Trophoblast cell (in vitro differentiated cells and primary cell): ENCODE measurements at regions not wholly inside any gene's neighbourhood (a gene's known extent, or its start where the extent isn't known, plus 50 kb on each side); places are given as distances from the start of the nearest gene placed in this dataset.

Source experiments
- DNase-seq, 2 donors: peaks; one replicate each; pipeline ENCODE4 v3.0.0-alpha.2; 2016
- H2AFZ ChIP-seq: 2 replicates; pipeline ENCODE4 v1.6.1; 2013; ENCODE audit warnings: low read length, moderate library complexity, mild to moderate bottlenecking; ENCODE audit not compliant: insufficient read depth, poor library complexity
- H2AK5ac ChIP-seq: 2 replicates; pipeline ENCODE4 v1.6.1; 2013; ENCODE audit warnings: mild to moderate bottlenecking, low read length
- H2BK120ac ChIP-seq: 2 replicates; pipeline ENCODE4 v1.6.1; 2013; ENCODE audit warnings: low read length, mild to moderate bottlenecking, moderate library complexity; ENCODE audit not compliant: insufficient read depth, poor library complexity
- H2BK12ac ChIP-seq: 2 replicates; pipeline ENCODE4 v1.6.1; 2013; ENCODE audit warnings: mild to moderate bottlenecking, low read length, moderate library complexity
- H2BK5ac ChIP-seq: 2 replicates; pipeline ENCODE4 v1.6.1; 2013; ENCODE audit warnings: low read length, low read depth, moderate library complexity, mild to moderate bottlenecking; ENCODE audit not compliant: poor library complexity
- H3K14ac ChIP-seq: 2 replicates; pipeline ENCODE4 v1.6.1; 2013; ENCODE audit warnings: mild to moderate bottlenecking, low read length
- H3K18ac ChIP-seq: 2 replicates; pipeline ENCODE4 v1.6.1; 2013; ENCODE audit warnings: mild to moderate bottlenecking, low read length
- H3K23ac ChIP-seq: 2 replicates; pipeline ENCODE4 v1.6.1; 2013; ENCODE audit warnings: low read length
- H3K27ac ChIP-seq: 2 replicates; pipeline ENCODE4 v1.5.1; 2013; ENCODE audit warnings: low read depth, mild to moderate bottlenecking, inconsistent platforms, low read length, moderate library complexity
- H3K27me3 ChIP-seq: 2 replicates; pipeline ENCODE4 v1.6.1; 2013; ENCODE audit warnings: inconsistent platforms, mild to moderate bottlenecking, low read length, moderate library complexity; ENCODE audit not compliant: insufficient read depth
- H3K36me3 ChIP-seq, 2 experiments: 1 replicate in 1 of 2; 2 replicates in 1 of 2; pipeline ENCODE4 v1.6.1; 2013; ENCODE audit warnings: low read length in 2 of 2, mild to moderate bottlenecking in 2 of 2, moderate library complexity in 1 of 2; ENCODE audit not compliant: insufficient read depth in 2 of 2, control insufficient read depth in 1 of 2
- H3K4ac ChIP-seq: 2 replicates; pipeline ENCODE4 v1.6.1; 2013; ENCODE audit warnings: low read depth, mild to moderate bottlenecking, low read length, moderate library complexity
- H3K4me1 ChIP-seq, 2 experiments: 1 replicate in 1 of 2; 2 replicates in 1 of 2; pipeline ENCODE4 v1.6.1; 2013; ENCODE audit warnings: low read length in 2 of 2, mild to moderate bottlenecking in 2 of 2, moderate library complexity in 1 of 2; ENCODE audit not compliant: insufficient read depth in 2 of 2, control insufficient read depth in 1 of 2
- H3K4me2 ChIP-seq: 2 replicates; pipeline ENCODE4 v1.6.1; 2013; ENCODE audit warnings: inconsistent platforms, mild to moderate bottlenecking, low read length, moderate library complexity
- H3K4me3 ChIP-seq: 2 replicates; pipeline ENCODE4 v1.5.1; 2013; ENCODE audit warnings: mild to moderate bottlenecking, low read depth, low read length, inconsistent platforms
- H3K79me1 ChIP-seq: one replicate; pipeline ENCODE4 v1.6.1; 2013; ENCODE audit warnings: low read length
- H3K79me2 ChIP-seq: 2 replicates; pipeline ENCODE4 v1.6.1; 2013; ENCODE audit warnings: low read length, mild to moderate bottlenecking; ENCODE audit not compliant: control insufficient read depth, insufficient read depth, poor library complexity
- H3K9ac ChIP-seq: 2 replicates; pipeline ENCODE4 v1.6.1; 2013; ENCODE audit warnings: mild to moderate bottlenecking, low read length
- H3K9me3 ChIP-seq: 2 replicates; pipeline ENCODE4 v1.6.1; 2013; ENCODE audit warnings: low read depth, mild to moderate bottlenecking, control low read depth, inconsistent platforms, low read length; ENCODE audit not compliant: insufficient read depth
- H4K12ac ChIP-seq: 2 replicates; pipeline ENCODE4 v1.6.1; 2013; ENCODE audit warnings: low read depth, mild to moderate bottlenecking, low read length, moderate library complexity
- H4K8ac ChIP-seq: 2 replicates; pipeline ENCODE4 v1.6.1; 2013; ENCODE audit warnings: low read depth, mild to moderate bottlenecking, low read length, moderate library complexity
- H4K91ac ChIP-seq: one replicate; pipeline ENCODE4 v1.6.1; 2013; ENCODE audit warnings: low read depth, mild to moderate bottlenecking, low read length, moderate library complexity
- WGBS: extraction: QIAGEN DNeasy Blood & Tissue Kit; methylation state at CpG from one replicate; pipeline ENCODE4 v1.1.7; 2013; ENCODE audit warnings: missing lambda C conversion rate; ENCODE audit not compliant: insufficient read length, insufficient coverage; ENCODE audit errors: extremely low coverage; 5-methylcytosine and 5-hydroxymethylcytosine counted together

DNA sequence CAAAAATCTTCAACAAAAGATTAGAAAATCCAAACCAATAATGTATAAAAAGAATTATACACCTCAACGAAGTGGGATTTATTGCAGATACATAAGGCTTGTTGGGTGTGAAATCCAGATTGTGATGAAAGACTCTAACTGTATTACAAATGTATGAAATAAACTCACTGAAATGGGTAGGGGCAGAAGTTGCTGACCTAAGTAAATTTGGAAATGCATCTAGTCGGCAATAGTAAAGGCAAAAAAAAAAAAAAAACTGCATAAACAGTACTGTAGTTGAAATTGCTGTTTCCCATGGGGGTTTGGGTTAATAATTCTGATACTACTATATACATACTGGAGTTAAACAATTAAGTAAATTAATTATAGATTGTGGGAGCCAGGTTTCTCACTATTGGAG, 130.7 kb upstream of the MAGEB18 start:
- Histone ChIP-seq H2BK12ac (no peak overlapping the region), H3K14ac (no peak overlapping the region), H3K9ac (no peak overlapping the region), H2AFZ (no peak overlapping the region), H2BK120ac (no peak overlapping the region), H3K4me2 (no peak overlapping the region), H3K36me3 (no peaks in the 10 kb centered on the region), H4K8ac (no peak overlapping the region), H3K4me3 (no peak overlapping the region), H4K91ac (no peak overlapping the region), H4K12ac (no peak overlapping the region), H3K27me3 (no peaks in the 10 kb centered on the region), H3K4me1 (no peaks in the 10 kb centered on the region), H3K9me3 (no peaks in the 10 kb centered on the region), H3K79me1 (no peaks in the 10 kb centered on the region), H3K79me2 (no peaks in the 10 kb centered on the region), H3K18ac (no peak overlapping the region), H3K23ac (no peak overlapping the region), H3K27ac (no peak overlapping the region), H2AK5ac (no peak overlapping the region), H2BK5ac (no peak overlapping the region), H3K4ac (no peak overlapping the region)
- no CpG with 5 or more reads among the region's 2 CpGs for WGBS
- no peak for DNase-seq

DNA sequence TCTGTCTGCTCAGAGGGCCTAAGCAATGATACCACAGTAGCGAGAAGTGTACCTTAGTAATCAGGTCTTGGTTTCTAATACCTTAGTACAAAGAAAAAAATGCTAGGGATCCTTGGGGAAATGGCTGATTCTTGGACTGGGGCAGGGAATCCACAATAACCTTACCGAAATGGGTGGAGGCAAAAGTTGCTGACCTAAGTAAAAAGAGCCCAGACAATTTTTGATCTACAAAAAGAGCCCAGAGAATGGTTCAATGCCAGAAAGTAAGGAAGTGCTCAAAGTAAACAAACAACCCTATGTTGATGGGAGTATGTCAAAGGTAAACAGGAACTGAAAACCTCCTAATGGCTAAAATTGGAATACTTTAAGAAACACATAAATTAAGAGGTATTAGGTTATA, 130.1 kb upstream of the MAGEB18 start:
- no CpG with 5 or more reads among the region's 2 CpGs for WGBS

DNA sequence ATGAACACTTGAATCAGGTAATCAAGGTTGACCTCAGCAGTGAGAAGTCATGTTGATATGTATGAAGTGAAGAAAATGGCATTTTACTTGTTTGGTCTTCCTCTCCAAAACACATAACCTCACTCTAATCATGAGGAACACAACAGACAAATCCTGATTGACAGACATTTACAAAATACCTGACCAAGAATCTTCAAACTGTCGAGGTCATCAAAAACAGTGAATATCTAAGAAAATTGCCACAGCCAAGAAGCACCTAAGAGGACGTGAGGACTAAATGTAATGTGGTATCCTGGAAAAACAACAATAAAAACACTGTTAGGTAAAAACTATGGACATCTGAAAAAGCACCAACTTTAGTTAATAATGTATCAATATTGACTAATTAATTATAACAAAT, 129.5 kb upstream of the MAGEB18 start:
- no peak overlapping the region for H4K8ac ChIP-seq
- no peaks in the 10 kb centered on the region for H3K36me3 ChIP-seq
- H2BK120ac ChIP-seq, result no peak overlapping the region
- no peak for DNase-seq
- no peaks in the 10 kb centered on the region for H3K79me2 ChIP-seq
- no peaks in the 10 kb centered on the region for H3K4me1 ChIP-seq
- no peak overlapping the region for H3K14ac ChIP-seq
- H3K4ac ChIP-seq, result no peak overlapping the region
- no peak overlapping the region for H2BK12ac ChIP-seq
- H3K23ac ChIP-seq, result no peak overlapping the region
- no peak overlapping the region for H3K9ac ChIP-seq
- no peaks in the 10 kb centered on the region for H3K79me1 ChIP-seq
- H2BK5ac ChIP-seq, result no peak overlapping the region
- no peak overlapping the region for H2AK5ac ChIP-seq
- H3K18ac ChIP-seq, result no peak overlapping the region
- no peak overlapping the region for H3K27ac ChIP-seq
- H3K9me3 ChIP-seq, result no peaks in the 10 kb centered on the region
- no peak overlapping the region for H4K12ac ChIP-seq
- no peaks in the 10 kb centered on the region for H3K27me3 ChIP-seq
- no peak overlapping the region for H3K4me2 ChIP-seq
- no peak overlapping the region for H3K4me3 ChIP-seq
- no CpG with 5 or more reads among the region's 2 CpGs for WGBS
- no peak overlapping the region for H4K91ac ChIP-seq
- H2AFZ ChIP-seq, result no peak overlapping the region

More for the DNA sequence above, 130.1 kb upstream of the MAGEB18 start:
- Histone ChIP-seq H3K23ac (no peak overlapping the region), H3K27ac (no peak overlapping the region), H3K14ac (no peak overlapping the region), H2AK5ac (no peak overlapping the region), H3K36me3 (no peaks in the 10 kb centered on the region), H3K18ac (no peak overlapping the region), H4K91ac (no peak overlapping the region), H4K8ac (no peak overlapping the region), H3K4me1 (no peaks in the 10 kb centered on the region), H3K9ac (no peak overlapping the region), H4K12ac (no peak overlapping the region), H2BK120ac (no peak overlapping the region), H3K9me3 (no peaks in the 10 kb centered on the region), H3K27me3 (no peaks in the 10 kb centered on the region), H3K4ac (no peak overlapping the region), H2AFZ (no peak overlapping the region), H3K4me2 (no peak overlapping the region), H2BK5ac (no peak overlapping the region), H3K4me3 (no peak overlapping the region), H3K79me2 (no peaks in the 10 kb centered on the region), H3K79me1 (no peaks in the 10 kb centered on the region), H2BK12ac (no peak overlapping the region)
- no peak for DNase-seq

DNA sequence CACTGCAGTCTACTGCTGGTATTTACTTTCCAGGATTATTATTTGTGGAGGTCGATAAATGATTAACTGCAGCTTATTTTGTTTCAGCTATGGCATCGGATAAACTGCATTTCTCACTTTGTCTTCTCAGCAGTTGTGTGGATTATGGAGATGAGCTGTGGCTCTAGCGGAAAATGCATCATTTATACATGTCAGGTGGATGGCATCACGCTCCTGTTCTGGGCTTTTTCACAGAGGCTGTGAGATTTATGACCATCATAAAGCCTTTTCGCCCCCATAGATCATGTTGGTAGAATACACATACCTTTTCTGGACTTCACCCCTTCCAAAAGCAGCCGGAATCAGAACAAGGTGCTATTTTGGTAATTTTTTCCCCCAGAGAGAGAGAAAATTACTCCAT, 118.8 kb upstream of the MAGEB18 start:
- Histone ChIP-seq H4K12ac (no peak overlapping the region), H3K4me2 (no peak overlapping the region), H3K27me3 (no peaks in the 10 kb centered on the region), H2AFZ (no peak overlapping the region), H3K9ac (no peak overlapping the region), H3K18ac (no peak overlapping the region), H3K4me3 (no peak overlapping the region), H3K79me1 (no peaks in the 10 kb centered on the region), H3K36me3 (no peaks in the 10 kb centered on the region), H3K4me1 (no peaks in the 10 kb centered on the region), H2BK5ac (no peak overlapping the region), H3K79me2 (no peaks in the 10 kb centered on the region), H2AK5ac (no peak overlapping the region), H2BK12ac (no peak overlapping the region), H3K4ac (no peak overlapping the region), H3K14ac (no peak overlapping the region), H3K23ac (no peak overlapping the region), H4K8ac (no peak overlapping the region), H3K27ac (no peak overlapping the region), H4K91ac (no peak overlapping the region), H3K9me3 (no peaks in the 10 kb centered on the region), H2BK120ac (no peak overlapping the region)
- DNase-seq, result no peak
- no CpG with 5 or more reads among the region's 6 CpGs for WGBS
